ENCODE measurements at regions not wholly inside any gene's neighbourhood (a gene's known extent, or its start where the extent isn't known, plus 50 kb on each side); places are given as distances from the start of the nearest gene placed in this dataset.

DNA sequence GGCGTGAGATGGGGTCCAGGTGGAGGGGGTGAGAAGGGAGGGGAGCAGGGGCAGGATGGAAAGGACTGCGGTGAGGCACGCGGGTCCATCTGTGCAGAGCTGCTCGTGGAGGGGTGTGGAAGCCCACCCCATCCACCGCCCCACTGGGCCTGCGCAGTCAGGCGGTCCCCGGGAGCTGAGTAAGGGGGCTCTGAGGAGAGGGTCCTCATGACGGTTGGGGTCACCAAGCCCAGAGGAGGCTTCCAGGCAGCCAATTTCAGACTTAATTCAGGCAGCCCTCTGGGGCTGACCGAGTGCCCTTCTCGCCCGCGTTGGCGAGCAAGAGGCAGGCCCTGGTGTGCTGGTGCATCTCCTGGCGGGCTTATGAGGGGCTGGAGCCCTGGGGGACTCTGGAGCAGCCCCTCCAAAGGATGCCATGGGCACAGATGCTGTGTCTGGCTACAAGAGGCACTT lies 115.5 kb downstream of the KIF26A start:
- TF ChIP-seq, protein P1, sequence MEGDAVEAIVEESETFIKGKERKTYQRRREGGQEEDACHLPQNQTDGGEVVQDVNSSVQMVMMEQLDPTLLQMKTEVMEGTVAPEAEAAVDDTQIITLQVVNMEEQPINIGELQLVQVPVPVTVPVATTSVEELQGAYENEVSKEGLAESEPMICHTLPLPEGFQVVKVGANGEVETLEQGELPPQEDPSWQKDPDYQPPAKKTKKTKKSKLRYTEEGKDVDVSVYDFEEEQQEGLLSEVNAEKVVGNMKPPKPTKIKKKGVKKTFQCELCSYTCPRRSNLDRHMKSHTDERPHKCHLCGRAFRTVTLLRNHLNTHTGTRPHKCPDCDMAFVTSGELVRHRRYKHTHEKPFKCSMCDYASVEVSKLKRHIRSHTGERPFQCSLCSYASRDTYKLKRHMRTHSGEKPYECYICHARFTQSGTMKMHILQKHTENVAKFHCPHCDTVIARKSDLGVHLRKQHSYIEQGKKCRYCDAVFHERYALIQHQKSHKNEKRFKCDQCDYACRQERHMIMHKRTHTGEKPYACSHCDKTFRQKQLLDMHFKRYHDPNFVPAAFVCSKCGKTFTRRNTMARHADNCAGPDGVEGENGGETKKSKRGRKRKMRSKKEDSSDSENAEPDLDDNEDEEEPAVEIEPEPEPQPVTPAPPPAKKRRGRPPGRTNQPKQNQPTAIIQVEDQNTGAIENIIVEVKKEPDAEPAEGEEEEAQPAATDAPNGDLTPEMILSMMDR (IDR thresholded peaks at IDR 0.05) = no peak
- TF ChIP-seq ZFX (IDR thresholded peaks at IDR 0.05; ENCODE audit: borderline replicate concordance) = no peak

Data from 22Rv1 (cell line).